T47D (cell line): ENCODE measurements at regions not wholly inside any gene's neighbourhood (a gene's known extent, or its start where the extent isn't known, plus 50 kb on each side); places are given as distances from the start of the nearest gene placed in this dataset.
"Not testable (repeated sequence)": the region's sequence is repeated elsewhere in the genome, so short reads cannot be mapped to it uniquely, and the experiment has no call there.

Experiments used
- DNase-seq, 2 experiments: peaks; one replicate each; pipeline versions ENCODE4 v3.0.0 to v3.0.0-alpha.2; 2011 to 2012; ENCODE audit warnings: low read depth in 1 of 2, low spot score in 1 of 2
- JUND ChIP-seq: IDR thresholded peaks from 2 replicates; pipeline ENCODE4 v1.6.1; 2012; ENCODE audit warnings: low read depth
- in situ Hi-C: cut with HindIII; loops from 2 replicates; pipeline ENCODE4 v1.10.0; 2016; ENCODE audit warnings: low sequenced_read_pairs, low pct_unique_long_range_greater_than_20kb

DNA sequence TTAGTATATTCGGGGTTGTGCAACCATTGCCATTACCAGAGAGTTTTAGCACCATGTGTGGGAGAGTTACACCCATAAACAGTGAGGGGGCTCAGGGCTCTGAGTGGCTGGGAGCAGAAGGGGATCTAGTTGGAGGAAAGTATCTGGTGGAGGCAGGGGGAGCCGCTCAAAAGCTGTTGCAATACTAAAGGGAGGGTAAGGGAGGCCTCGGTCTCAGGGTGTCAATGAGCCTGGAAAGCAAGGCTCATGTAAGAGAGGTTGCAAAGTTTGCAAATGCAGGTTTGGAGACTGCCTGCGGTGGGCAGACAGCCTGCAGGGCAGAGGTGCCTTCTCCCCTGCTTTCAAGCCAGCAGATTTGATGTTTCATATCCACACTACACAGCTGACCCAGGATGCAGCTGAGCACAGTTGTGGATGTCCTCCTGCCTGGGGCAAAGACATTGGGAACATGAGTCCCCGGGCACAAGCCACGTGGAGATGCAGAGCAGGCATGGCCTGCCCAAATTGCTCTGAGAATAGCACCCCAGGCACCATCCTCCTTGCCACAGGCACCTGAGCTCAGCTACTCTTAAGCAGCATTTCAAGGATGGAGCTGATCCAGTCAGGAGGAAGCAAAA, 181.4 kb downstream of the TLE3 start:
- DNase-seq = no peak
- no peak for TF ChIP-seq JUND
- in situ Hi-C loops = no loop called here

DNA sequence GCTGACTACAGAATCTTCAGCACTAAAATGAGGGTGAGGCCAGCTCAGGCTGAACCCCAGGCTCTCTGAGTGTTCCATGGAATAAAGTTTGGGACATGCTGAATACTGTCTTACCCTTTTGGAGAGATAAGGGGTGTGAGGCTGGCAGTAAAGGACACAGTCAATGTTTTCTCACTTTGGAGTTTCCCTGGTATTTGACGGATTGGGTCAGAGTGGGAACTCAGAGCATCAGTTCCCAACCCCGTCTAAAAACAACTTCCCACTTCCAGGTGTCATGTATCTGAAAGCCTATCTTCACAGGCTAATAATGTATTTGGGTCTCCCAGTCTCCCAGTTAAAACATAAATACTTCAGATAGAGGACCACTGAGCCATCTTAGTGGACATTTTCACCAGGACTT, 180.7 kb downstream of the TLE3 start:
- DNase-seq = no peak
- TF ChIP-seq JUND = no peak
- in situ Hi-C loops = no loop called here

DNA sequence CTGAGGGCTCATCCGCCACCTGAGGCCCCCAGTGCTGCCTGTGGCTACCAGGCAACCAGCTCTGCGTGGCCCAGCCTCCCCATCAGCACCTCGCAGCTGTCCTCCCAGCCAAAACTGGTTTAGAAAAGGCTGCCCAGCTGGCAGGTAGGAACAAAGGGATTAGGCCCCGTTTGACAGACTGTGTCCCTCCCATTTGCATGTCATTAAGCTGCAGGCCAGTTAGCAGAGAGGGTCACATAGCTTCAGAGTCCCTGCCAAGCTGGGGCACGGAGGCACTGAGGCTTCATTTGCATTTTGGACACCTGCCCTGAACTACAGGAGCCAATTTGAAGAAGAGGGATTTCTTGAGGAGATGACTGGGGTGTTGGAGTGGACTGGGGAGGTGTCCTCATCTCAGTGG, 177.9 kb downstream of the TLE3 start:
- TF ChIP-seq JUND = no peak
- in situ Hi-C loops = no loop called here
- peak in 1 of 2 experiments; percentile 69 for DNase-seq

DNA sequence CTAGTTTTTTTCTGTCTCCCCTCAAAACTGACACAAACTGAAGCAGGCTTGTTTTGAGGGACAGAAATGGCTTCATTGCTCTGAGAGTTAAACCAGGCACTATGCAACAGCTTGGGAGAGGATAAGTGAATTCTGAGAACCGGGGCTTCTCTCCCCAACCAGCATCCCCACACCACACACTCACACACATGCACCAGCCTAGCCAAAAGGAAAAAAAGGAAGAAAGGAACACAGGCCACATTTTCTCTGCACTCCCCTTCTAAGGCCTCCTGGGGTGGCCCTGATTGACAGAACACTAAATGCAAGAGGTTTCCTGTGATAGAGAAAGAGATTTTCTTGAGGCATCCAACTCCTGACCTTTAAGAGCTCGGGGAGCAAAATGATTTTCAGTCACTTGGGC, 177.5 kb downstream of the TLE3 start:
- no peak for DNase-seq
- in situ Hi-C loops = no loop called here
- no peak for TF ChIP-seq JUND

DNA sequence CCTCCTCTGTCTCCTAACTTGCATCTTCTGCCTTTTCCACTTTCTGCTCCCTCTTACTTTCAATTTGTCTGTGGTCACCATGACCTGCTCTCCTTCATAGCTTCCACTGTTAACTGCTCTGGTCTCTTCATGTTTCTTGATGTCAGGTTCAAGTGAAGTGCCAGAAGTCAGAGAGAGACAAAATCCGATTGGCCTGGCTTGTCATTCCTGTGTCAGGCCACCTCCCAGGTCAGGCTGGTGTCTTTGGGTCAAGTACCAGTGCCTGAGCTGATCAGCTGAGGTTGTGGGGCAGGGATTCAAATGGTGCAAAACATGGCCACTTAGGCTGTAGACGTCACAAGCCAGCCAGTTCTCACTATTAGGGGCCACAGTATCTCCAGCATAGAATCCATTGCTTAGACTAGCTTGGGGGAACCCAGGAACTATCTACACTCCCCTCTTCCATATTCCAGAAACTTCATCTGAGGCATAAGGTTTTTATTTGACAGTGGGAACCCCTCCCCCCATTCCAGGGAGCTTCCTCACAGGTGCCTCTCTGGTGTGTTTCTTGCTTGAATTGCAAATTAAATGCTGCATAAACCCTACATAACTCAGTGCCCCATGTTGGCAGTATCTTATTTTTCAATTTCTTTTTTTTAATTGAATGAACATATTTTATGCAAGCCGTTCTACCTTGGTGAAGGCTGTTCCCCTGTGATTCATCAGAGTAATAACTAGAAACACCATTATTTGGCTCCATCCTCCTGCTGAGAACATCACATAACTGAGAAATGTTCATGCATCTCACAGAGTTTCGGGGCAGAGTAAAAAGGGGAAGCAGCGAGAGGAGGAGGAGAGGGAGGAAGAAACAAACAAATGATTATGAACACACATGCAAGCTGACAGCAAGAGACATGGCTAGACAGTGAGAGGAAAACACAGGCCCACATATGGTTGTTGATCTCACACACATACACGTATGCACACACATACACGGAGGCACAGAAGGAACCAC, 175.8 kb downstream of the TLE3 start:
- DNase-seq = no peak
- in situ Hi-C loops = no loop called here
- no peak for TF ChIP-seq JUND

DNA sequence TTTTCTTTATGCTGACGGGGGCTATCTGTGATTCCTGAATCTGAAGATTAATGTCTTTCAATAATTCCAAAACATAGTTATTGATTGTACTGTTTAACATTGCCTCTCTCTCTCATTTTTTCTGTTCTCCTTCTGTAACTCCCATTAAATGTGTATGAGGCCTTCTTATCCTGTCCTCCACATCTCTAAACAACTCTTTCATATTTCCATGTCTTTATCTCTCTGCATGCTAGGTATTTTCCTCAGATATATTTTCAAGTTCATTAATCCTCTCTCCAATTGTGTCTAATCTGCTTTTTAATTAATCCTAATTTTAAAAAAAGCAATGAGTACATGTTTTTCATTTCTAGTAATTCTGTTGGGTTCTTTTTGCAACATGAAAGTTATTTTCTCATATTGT, 173.2 kb downstream of the TLE3 start:
- in situ Hi-C loops = no loop called here
- TF ChIP-seq JUND = no peak
- DNase-seq = no peak

DNA sequence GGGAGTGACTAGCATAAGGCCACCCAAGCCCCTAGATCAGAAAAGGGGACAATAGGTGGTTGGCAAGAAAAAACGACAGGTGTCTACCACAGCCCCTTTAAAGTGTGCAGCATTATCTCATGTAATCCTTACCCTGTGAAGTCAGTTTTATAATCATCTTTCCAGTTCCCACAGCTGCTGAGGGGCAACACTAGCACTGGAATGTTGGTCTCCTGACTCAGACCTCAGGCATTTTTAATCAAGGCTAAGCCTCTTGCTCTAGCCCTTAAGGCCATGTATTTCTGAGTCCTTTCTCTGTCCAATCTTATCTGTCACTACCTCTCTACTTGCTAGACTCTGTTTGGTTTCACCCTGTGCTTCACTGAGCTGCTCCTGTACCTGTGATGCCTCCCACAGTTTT, 171.7 kb downstream of the TLE3 start:
- no peak for TF ChIP-seq JUND
- in situ Hi-C loops = no loop called here
- no peak for DNase-seq

DNA sequence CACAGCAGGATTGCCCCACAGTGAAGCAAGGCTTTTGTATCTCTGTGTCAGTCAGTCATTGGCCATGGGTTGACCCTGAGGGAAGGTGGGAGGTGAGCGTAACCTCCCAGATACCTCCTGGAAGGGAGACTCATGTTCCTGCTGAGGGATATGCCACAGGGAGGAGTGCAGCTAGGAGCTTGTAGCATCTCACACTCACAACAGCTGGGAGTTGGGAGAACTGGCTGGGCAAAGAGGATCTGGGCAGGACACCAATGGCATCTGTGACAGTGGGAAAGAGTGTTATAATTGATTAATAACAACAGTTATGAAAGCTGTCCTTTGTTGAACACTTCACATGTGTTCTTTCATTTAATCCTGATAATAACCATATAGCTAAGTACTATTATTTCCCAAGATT, 171.0 kb downstream of the TLE3 start:
- DNase-seq = no peak
- TF ChIP-seq JUND = no peak
- in situ Hi-C loops = no loop called here

DNA sequence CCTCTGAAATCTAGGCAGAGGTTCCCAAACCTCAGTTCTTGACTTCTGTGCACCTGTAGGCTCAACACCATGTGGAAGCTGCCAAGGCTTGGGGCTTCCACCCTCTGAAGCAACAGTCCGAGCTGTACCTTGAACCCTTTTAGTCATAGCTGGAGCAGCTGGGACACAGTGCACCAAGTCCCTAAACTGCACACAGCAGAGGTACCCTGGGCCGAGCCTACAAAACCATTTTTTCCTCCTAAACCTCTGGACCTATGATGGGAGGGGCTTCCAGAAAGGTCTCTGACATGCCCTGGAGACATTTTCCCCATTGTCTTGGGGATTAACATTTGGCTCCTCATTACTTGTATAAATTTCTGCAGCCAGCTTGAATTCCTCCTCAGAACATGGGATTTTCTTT, 168.8 kb downstream of the TLE3 start:
- DNase-seq, in situ Hi-C loops: not testable (repeated sequence)

DNA sequence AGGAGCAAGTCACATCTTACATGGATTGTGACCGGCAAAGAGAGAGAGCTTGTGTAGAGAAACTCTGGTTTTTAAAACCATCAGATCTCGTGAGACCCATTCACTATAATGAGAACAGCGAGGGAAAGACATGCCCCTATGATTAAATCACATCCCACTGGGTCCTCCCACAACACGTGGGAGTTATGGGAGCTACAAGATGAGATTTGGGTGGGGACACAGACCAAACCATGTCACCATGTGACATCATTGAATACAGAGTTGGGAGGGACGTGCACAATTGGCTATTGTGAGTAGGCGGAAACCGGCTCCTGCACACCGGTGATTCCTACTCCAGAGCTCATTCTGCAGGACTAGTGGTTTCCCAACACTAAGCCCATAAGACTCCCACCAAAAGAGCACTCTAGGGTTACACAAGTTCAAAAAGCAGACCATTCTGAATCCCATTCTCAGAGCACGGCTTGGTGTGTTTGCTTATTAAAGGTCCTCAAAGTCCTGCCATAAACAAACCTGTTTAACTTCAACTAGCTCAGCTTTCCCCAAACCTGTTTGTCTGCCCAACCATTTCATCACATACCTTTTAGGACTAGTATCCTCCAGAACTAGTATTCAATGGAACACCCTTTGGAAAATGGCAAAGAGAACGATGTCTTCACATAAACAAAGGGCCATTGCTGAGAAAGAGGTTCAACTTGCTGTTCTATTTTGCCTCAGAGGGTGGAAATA, 167.6 kb downstream of the TLE3 start:
- no peak for TF ChIP-seq JUND
- in situ Hi-C loops = no loop called here
- DNase-seq = peak; percentile 35 to 82

DNA sequence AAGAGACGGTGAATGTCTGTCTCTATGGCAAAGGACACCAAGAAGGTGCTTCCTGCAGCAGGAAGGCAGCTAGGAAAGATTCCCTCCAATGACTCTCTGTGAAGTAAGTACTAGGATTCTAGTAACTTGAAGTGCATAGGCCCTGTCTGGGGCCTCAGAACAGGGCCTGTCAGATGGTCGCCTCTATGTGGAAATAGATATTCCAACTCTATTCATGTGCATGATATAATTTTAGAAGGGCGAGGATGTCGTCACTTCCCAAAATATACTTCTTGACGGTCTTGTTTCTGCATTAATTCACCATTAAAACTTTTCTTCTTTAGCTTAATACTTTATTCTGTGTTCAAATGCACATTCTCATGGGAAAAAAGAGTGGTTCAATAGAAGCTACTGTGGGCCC, 167.0 kb downstream of the TLE3 start:
- no peak for TF ChIP-seq JUND
- no peak for DNase-seq
- in situ Hi-C loops = no loop called here

DNA sequence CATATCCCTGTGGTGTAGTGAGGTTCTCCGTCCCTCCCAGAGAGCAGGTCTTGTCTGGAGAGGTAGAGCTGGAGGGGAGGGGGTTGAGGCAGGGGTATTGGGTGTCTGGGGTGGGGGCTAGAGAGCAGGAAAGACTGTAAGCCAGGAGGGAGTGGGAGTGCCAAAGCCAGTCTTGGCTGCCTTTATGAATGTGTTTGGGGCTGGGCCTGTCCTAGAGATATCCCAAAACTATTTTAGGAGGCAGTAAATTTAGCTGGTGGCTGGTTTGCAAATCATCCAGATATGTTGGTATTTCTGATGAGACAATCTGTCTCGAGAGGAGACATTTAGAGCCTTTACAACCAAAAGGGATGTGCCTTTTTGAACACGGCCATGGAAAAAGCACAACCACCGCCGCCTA, 166.6 kb downstream of the TLE3 start:
- in situ Hi-C loops = no loop called here
- no peak for DNase-seq
- TF ChIP-seq JUND = no peak

DNA sequence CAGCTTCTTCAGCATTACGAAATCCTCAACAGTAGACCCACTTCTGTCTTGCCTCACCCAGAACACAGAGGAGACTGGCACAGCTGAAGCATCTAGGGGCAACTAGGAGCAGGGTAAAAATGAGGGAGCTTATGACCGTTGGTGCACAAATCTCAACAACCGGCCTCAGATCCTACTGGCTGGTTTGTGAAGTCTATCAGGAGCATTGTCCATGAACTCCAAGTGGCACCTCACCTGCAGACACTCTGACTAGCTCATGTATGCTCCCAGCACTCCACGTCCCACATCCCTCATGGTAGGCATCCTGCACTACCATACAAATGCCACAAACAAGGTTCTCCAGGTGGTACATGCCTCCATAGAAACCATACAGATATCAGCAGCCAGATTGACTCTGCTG, 163.1 kb downstream of the TLE3 start:
- no peak for TF ChIP-seq JUND
- in situ Hi-C loops = no loop called here
- no peak for DNase-seq
